Uterus (tissue), 3 donors: ENCODE measurements at regions not wholly inside any gene's neighbourhood (a gene's known extent, or its start where the extent isn't known, plus 50 kb on each side); places are given as distances from the start of the nearest gene placed in this dataset.

Source experiments
- DNase-seq, 2 donors: peaks; one replicate each; pipeline ENCODE4 v3.0.0-alpha.2; 2019 to 2020
- H3K27ac ChIP-seq, 2 donors: fragments of 200-600 bp; sonication (generic); 1 replicate in 1 of 2; 2 replicates in 1 of 2; pipeline ENCODE4 v1.5.1; 2016 to 2018
- H3K27me3 ChIP-seq, 2 donors: fragments of 200-600 bp; sonication (generic); one replicate each; pipeline ENCODE4 v1.5.1; 2018 to 2019; ENCODE audit warnings: control low read depth in 1 of 2
- H3K36me3 ChIP-seq, 2 donors: fragments of 200-600 bp; sonication (generic); one replicate each; pipeline ENCODE4 v1.5.1; 2019; ENCODE audit warnings: control low read depth in 1 of 2
- H3K4me1 ChIP-seq, 2 donors: fragments of 200-600 bp; sonication (generic); one replicate each; pipeline ENCODE4 v1.5.1; 2018 to 2019; ENCODE audit warnings: control low read depth in 1 of 2
- H3K4me3 ChIP-seq, 2 donors: fragments of 200-600 bp; sonication (generic); 1 replicate in 1 of 2; 2 replicates in 1 of 2; pipeline ENCODE4 v1.5.1; 2018 to 2019; ENCODE audit warnings: mild to moderate bottlenecking in 1 of 2
- H3K9me3 ChIP-seq, 2 donors: fragments of 200-600 bp; sonication (generic); one replicate each; pipeline ENCODE4 v1.5.1; 2019; ENCODE audit warnings: control low read depth in 1 of 2
- CTCF ChIP-seq, 4 experiments: fragments of 200-600 bp in 2 of 4; fragments of 450-650 bp in 2 of 4; sonication (generic) in 2 of 4; IDR thresholded peaks; one replicate each; pipeline ENCODE4 v1.5.1; 2016 to 2019; ENCODE audit warnings: antibody characterized with exemption in 4 of 4, mild to moderate bottlenecking in 2 of 4, moderate library complexity in 1 of 4
- POLR2A ChIP-seq, 2 donors: fragments of 450-650 bp; IDR thresholded peaks; one replicate each; pipeline ENCODE4 v1.6.1; 2016; ENCODE audit warnings: antibody characterized with exemption in 2 of 2, mild to moderate bottlenecking in 1 of 2, moderate library complexity in 1 of 2
- intact Hi-C: fragments of 100-400 bp; cut with DNase I; formaldehyde crosslinking; loops from one replicate; pipeline ENCODE4 v1.15.1; 2023; ENCODE audit warnings: low total_unique reads
- donor health status: DM: yes; HTN: yes; CAD: no.

DNA sequence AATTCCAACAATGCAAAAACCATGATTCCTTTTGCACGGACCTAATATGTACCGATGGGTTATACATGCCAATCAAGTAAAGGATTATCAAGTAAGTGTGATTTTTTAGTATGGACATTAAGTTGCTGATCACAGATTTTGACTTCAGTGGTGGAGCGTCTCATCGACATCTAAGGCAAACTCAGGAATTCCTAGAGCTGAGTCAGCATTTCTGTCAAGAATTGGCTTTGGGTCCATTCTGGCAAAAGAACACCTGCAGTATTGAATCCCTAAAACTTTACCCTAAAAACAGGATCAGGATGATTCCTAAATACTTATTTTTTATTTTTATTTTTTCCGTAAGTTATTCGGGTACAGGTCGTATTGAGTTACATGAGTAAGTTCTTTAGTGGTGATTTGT, 83.6 kb downstream of the HPGD start:
- Histone ChIP-seq H3K36me3 (no peaks in the 10 kb centered on the region), H3K4me1 (no peaks in the 10 kb centered on the region), H3K9me3 (no peaks in the 10 kb centered on the region), H3K4me3 (no peak overlapping the region), H3K27ac (no peak overlapping the region), H3K27me3 (no peaks in the 10 kb centered on the region)
- intact Hi-C loops, result no loop called here
- no peak for TF ChIP-seq CTCF (IDR thresholded peaks at IDR 0.05)
- TF ChIP-seq POLR2A (IDR thresholded peaks at IDR 0.05), result no peak
- DNase-seq, result no peak

DNA sequence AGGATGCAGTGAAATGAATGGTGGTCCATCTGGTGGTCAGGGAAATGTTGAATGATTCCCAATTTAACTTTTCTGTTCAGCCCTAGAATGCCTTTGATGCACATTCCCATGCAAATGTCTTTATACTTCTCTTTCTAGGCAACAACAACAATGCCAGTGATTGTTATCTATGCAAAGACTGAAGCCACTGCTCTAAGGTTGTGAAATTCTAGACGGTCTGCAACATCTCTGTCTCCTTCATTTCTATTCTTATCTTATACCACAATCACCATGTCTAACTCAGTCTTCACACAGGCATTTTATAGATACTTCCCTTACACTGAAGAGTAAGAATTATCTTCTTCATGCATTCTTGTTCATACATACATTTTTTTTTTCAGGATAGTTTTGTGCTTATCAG, 84.5 kb downstream of the HPGD start:
- H3K27ac ChIP-seq, result no peak overlapping the region
- intact Hi-C loops, result no loop called here
- no peaks in the 10 kb centered on the region for H3K27me3 ChIP-seq
- no peak for DNase-seq
- H3K9me3 ChIP-seq, result no peaks in the 10 kb centered on the region
- no peak for TF ChIP-seq POLR2A (IDR thresholded peaks at IDR 0.05)
- no peaks in the 10 kb centered on the region for H3K36me3 ChIP-seq
- H3K4me1 ChIP-seq, result no peaks in the 10 kb centered on the region
- H3K4me3 ChIP-seq, result no peak overlapping the region

DNA sequence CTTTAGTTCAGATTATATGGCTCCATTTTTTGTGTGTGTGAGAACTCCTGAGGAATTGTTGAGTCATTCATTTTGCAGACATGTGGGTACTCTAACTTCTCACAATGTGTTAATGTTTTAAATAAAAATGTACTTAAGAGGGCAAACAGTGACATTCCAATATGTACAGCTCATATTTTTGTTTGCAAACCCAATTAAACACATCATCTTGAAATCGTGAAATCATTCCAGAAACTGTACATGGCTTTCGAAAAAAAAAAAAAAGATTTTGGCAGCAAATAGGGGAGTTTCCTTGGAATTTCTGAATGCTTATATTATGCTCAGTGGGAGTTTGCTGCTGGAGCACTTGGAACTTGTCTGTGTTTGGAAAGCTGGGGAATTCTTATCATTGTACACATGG, 85.0 kb downstream of the HPGD start:
- H3K9me3 ChIP-seq, result no peaks in the 10 kb centered on the region
- TF ChIP-seq CTCF (IDR thresholded peaks at IDR 0.05) (no peak), POLR2A (IDR thresholded peaks at IDR 0.05) (no peak)
- H3K4me3 ChIP-seq, result no peak overlapping the region
- no peaks in the 10 kb centered on the region for H3K27me3 ChIP-seq
- H3K36me3 ChIP-seq, result no peaks in the 10 kb centered on the region
- intact Hi-C loops, result no loop called here
- no peak overlapping the region for H3K27ac ChIP-seq
- DNase-seq, result no peak
- H3K4me1 ChIP-seq, result no peaks in the 10 kb centered on the region

- Histone ChIP-seq H3K27me3 (no peaks in the 10 kb centered on the region), H3K4me3 (no peak overlapping the region), H3K9me3 (no peaks in the 10 kb centered on the region), H3K4me1 (no peaks in the 10 kb centered on the region), H3K36me3 (no peaks in the 10 kb centered on the region), H3K27ac (no peak overlapping the region)
- no peak for DNase-seq
- TF ChIP-seq CTCF (IDR thresholded peaks at IDR 0.05) (no peak), POLR2A (IDR thresholded peaks at IDR 0.05) (no peak)
- intact Hi-C loops, result no loop called here
Observed at GRCh38 chr4:174436377-174436776, 85.9 kb downstream of the HPGD start.

DNA sequence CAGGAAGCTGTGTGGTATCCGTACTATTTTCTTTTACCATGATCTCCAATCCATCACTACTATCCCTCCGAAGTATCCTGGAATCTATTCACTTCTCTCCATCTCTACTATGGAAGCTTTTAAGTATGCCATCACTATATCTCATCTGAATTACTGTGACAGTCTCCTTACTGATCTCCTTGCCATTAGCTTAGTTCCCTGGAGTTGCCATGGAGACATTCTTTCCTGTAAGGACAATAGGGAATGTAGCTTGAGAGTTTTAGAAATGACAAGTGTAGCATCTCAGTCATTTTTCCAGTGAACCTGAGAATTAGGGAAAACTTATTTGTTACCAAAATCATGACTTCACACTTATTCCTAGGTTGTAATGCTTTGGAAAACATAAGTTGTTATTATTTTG, 86.3 kb downstream of the HPGD start:
- Histone ChIP-seq H3K27me3 (no peaks in the 10 kb centered on the region), H3K4me3 (no peak overlapping the region), H3K9me3 (no peaks in the 10 kb centered on the region), H3K4me1 (no peaks in the 10 kb centered on the region), H3K27ac (no peak overlapping the region), H3K36me3 (no peaks in the 10 kb centered on the region)
- intact Hi-C loops, result no loop called here
- no peak for DNase-seq
- TF ChIP-seq CTCF (IDR thresholded peaks at IDR 0.05) (no peak), POLR2A (IDR thresholded peaks at IDR 0.05) (no peak)

DNA sequence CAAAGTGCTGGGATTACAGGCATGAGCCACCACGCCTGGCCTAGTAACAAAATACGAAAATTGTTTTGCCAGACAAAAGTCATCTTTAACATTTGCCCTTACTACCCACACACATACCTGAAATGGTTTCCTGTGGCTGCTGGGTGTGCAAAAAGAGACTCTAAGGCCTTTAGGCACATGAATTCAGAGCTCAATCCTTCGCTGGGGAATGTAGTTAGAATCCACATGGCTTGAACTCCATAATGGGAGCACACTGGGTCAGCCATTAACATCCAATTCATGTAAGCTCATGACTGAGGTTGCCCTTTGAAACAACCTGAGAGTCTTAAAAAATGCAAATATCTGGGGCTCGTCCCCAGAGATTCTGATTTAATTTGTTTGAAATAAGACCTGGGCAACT, 87.8 kb downstream of the HPGD start:
- no peaks in the 10 kb centered on the region for H3K4me1 ChIP-seq
- H3K9me3 ChIP-seq, result no peaks in the 10 kb centered on the region
- H3K4me3 ChIP-seq, result no peak overlapping the region
- H3K27ac ChIP-seq, result no peak overlapping the region
- TF ChIP-seq CTCF (IDR thresholded peaks at IDR 0.05) (no peak), POLR2A (IDR thresholded peaks at IDR 0.05) (no peak)
- no peaks in the 10 kb centered on the region for H3K36me3 ChIP-seq
- no peak for DNase-seq
- no peaks in the 10 kb centered on the region for H3K27me3 ChIP-seq
- intact Hi-C loops, result no loop called here
